NCI-H748 treated with DMSO at 0.1 percent for 48 hours (cell line): ENCODE measurements at regions not wholly inside any gene's neighbourhood (a gene's known extent, or its start where the extent isn't known, plus 50 kb on each side); places are given as distances from the start of the nearest gene placed in this dataset.

Source experiments
- DNase-seq: peaks from one replicate; lab custom pipeline; 2025; lab: John Stamatoyannopoulos, UW

DNA sequence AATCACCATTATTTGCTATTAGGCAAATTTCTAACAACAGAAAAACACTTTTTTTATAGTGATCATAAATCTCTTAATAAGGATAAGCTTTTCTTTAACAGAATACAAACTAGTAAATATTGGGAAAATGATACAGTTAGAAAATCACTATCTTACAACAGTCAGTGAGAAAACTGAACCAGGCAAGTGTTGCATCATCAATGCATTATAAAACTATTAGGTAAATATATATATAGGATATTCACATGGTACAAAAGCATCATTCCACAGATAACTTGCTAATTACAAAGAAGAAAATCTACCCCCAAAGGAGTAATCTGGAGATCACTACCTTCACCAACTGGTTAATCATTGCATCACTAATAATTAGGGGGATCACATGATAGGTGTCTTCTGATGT, 652.1 kb downstream of the HACE1 start:
- DNase-seq, result no peak

DNA sequence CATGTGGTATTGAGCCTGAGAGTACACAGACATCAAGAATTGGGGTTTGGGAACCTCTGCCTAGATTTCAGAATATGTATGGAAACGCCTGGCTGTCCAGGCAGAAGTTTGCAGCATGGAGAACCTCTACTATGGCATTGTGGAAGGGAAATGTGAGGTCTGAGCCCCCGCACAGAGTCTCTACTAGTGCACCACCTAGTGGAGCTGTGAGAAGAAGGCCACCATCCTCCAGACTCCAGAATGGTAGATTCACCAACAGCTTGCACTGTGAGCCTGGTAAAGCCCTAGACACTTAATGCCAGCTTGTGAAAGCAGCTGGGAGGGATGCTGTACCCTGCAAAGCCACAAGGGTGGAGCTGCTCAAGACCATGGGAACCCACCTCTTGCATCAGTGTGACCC, 658.2 kb downstream of the HACE1 start:
- no peak for DNase-seq

DNA sequence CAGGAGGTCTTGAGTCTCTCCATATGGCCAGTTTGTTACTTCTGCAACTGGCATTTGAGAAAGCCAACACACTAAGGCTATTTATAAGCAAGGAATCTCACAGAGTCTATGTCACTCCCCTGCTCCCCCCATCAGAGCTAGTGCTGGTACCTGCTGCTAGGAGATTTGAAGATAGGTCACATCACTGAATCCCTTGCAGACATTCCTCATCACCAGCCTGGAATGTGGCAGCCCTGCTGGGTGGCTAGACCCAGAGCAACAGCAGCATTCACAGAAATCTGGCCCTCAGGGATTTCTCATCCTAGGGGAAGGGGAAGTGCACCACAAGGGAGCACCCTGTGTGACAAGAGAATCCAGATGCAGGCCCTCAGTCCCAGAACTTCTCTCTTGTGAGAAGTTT, 672.1 kb downstream of the HACE1 start:
- DNase-seq, result no peak

DNA sequence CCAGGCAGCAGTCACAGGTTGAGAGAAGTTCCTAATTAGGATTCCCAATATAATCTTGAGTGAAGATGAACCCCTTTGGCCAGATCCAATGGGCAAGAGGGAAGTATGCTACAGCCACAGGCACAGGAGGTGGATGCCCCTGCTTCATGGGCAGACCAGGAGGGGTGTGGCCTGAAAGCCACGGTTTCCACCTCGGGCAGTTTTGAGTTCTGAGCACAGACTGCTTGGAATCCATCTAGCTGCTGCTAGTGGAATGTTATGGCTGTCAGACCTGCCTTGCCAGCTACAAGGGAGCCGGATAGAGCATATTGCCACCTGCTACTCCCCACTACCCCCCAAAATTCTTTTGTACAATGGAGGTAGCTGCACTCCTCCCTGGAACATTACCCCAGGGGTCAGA, 672.9 kb downstream of the HACE1 start:
- DNase-seq, result no peak

DNA sequence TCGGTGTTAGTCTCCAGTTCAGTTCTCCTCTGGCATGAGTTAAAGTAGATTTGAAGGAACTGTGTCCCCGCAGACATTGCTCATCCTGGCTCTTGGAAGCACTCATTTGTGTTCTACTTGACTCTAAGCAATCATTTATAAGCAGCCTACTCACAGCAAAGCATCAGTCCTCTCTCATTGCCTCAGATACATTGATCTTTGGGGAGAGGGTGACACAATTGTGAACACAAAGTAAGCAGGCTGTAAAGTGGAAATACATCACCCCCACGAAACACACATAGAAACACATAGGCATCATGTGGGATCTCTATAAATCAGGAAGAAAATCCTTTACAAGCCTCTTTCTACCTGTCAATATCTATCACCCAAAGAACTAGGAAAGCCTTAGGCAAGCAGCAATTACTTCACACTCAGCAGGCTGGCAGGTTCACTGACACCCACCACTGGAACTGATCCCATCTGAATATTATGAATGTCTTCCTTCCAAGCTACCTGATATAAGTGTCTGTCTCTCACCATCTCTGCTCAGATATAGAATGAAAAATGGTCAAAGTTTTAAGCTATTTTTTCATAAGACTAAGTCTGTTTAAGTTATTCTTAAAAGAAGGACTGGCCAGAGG, 675.8 kb downstream of the HACE1 start:
- no peak for DNase-seq

DNA sequence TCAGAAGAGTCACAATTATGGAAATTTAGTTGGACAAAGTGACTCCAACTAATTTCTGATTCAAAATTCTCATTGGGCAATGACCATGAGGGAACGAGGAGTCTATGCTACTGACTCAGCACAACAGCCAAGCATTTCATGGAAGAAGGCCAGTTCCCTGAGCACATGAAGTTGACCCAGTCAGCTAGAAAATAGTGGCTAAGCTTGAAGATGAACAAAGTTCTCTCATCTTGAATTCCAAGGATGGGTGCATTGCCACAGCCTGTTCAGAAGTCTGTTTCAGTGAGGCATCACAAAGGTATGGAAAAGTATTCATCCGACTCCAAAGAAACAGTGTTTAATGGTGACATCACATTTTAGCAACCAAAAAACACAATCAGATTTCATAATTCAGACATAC, 676.9 kb downstream of the HACE1 start:
- DNase-seq, result no peak

DNA sequence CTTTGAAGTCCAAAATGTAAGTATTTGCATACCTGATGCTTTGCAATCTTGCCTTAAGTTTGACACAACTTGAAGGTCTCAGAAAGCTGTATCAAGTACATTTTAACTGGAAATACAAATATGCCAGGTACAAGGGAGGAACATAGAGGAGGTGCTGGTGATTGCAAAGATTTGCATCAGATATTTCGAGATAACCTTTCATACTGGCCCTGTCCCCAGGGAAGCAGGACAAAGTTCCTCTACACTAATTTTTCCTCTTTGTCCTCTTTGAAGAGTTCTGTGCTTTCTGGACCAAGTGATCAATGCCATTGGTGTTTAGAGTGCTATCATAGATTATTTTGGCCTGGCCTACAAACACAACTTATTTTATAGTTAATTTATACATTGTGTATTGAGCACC, 686.1 kb downstream of the HACE1 start:
- DNase-seq, result no peak

DNA sequence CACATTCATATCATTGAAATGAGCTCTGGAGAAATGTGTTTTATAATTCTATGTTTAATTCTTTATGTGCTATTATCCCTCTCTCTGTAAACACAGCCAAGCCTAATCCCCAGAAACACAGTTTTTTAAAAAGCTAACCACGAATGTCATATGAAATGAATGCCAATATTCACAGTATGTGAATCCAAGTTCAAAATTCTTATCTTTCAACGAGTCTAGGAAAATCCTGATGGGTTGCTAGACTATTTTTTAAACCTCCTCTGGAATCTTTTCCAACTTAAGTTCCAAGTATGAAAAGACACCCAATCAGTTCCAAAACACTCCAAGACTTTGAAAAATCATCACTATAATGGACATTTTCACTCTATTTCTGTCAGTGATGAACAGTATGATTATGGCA, 689.3 kb downstream of the HACE1 start:
- no peak for DNase-seq

DNA sequence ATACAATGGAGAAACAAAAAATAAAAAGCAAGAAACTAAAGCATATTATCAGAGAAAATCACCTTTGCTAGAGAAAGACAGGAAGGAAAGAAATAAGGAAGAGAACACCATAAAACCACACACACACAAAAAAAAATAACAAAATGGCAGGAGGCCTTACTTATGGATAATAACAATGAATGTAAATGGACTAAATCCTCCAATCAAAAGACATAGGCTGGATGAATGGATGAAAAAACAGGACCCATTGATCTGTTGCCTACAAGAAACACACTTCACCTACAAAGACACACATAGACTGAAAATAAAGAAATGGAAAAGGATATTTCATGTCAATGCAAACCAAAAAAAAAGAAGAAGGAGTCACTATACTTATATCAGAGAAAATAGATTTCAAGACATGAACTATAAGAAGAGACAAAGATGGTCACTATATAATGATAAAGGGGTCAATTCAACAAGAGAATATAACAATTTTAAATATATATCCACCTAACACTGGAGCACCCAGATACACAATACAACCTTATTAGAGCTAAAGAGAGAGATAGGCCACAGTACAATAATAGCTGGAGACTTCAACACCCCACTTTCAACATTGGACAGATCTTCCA, 693.6 kb downstream of the HACE1 start:
- no peak for DNase-seq

DNA sequence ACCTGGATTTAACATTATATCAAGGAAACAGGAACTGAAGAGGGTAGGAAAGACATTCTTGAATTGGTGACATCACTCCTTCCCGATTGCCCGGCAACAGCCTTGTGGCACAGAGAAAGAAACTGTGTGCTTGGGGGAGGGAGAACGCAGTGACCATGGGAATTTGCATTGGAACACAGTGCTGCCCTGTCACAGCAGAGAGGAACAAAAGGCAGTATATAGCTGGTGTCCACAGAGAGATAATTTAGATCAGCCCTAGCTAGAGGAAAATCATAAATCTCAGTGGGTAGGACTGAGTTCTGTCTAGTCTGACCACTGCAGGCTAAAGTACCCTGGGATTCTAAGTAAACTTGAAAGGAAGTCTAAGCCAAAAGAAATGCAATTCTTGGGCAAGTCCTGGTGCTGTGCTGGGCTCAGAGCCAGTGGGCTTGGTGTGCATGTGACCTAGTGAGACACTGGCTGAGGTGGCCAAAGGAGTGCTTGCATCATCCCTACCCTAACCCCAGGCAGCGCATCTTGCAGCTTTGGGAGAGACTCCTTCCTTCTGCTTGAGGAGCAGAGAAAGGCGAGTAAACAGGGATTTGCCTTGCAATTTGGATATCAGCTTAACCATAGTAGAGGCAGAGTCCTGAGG, 697.6 kb downstream of the HACE1 start:
- DNase-seq, result no peak

DNA sequence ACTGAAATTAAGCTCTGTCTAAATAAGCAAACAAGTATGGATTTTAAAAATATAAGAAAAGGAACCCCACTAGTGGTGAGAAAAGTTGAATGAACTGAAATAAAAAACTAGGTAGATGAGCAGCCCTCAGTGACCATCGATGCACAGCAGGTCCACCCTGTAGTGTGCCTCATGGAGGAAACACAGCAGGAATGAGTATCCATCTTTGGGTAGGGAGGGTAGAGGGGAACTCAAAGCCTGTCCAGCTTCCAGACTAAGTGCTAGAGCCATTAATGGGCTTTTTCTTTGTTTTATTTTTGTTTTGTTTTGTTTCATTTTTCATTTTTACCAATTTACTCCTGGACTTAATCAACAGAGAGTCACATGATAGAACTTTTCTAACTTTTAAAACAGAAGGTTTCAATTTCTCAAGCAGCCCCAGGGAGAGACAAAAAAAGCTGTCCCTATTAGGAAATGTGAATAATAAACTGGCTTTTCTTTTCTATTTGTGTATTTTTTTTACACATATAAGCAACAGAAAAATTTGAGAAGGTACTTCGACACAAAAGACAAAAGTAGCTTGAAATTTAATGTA, 700.6 kb downstream of the HACE1 start:
- no peak for DNase-seq

DNA sequence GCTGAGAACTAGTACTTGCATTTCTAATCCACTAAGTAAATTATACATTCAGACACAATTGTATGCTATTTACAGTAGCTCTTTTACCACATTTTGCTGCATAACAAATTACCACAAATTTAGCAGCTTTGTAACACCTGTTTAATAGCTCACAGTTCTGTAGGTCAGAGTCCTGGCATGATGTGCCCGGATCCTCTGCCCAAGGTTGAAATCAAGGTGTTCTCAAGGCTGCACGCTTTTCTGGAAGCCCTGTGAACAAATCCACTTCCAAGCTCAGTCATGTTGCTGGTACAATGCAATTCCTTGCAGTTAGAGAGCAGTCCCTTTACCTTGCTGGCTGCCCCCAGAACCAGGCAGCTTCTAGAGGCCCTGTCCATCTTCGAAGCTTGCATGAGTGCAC, 716.0 kb downstream of the HACE1 start:
- DNase-seq, result no peak

DNA sequence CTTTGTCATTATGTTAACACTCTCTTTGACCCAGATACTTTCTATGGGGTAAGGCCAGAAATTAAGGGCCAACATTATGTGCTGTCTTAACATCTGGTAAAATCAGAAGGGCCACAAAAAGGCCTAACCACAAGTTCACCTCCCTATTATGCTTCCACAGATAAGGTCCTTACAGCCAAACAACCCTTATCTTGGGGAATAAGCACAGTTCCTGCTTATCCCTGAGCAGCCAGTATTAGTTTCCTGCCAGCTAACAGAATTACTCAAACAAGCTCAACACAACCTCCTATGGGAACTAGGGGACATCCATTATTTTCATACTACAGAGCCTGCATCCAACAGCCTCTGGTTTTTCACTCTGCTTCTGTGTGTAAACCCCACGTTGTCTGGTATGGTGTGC, 724.8 kb downstream of the HACE1 start:
- DNase-seq, result no peak

DNA sequence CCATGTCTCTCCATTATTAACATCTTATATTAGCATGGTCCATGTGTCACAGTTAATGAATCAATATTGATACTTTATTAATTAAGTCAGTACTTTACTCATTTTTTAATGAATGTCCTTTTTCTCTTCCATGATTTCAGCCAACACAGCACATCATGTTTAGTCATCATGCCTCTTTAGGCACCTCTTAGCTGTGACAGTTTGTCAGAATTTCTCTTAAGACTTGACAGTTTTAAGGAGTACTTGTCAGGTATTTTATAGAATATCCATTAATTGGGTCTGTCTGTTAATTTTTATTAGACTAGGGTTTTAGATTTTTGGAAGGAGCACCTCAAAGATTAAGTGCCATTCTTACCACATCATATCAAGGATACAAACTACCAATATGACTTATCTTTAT, 729.4 kb downstream of the HACE1 start:
- DNase-seq, result no peak

DNA sequence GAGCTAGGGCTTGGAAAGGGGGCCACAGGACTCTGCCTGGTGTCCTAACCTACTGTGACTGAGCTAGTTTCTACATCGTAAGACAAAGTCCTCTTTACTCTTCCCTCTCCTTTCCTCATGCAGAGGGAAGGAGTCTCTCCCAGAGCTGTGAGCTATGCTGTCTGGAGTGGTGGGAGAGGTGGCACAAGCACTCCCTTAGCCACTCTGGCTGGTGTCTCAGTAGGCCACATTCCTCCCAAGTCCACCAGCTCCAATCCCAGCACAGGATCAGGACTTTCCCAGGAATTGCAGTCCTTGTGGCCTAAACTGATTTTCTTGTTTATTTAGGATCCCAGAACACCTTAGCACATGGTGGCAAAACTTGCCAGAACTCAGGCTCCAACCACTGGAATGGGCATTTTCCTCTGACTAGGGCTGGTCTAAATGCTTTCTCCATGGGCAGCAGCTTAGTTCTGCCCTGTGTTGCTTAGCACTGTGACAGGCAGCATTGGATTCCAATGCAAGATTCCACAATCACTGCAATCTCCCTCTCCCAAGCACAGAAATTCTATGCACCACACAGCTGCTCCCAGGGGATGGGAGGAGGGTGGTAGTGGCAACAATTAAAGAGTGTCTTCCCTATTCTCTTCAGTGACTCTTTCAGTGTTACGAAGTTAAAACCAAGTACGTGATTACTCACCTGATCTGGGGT, 733.3 kb downstream of the HACE1 start:
- DNase-seq, result no peak

DNA sequence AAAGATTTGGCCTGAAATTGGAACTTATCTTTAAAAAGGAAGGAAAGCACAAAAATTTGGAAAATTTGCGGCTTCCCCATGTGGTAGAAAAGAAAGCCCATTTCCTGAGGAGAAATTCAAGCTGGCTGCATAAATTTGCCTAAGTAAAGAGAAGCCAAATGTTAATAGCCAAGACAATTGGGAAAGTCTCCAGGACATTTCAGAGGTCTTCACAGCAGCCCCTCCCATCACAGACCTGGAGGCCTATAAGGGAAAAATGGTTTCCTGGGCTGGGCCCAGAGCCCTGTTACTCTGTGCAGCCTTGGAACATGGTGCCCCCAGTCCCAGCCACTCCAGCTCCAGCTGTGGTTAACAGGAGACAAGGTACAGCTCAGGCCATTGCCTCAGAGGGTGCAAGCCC, 736.5 kb downstream of the HACE1 start:
- DNase-seq, result no peak

DNA sequence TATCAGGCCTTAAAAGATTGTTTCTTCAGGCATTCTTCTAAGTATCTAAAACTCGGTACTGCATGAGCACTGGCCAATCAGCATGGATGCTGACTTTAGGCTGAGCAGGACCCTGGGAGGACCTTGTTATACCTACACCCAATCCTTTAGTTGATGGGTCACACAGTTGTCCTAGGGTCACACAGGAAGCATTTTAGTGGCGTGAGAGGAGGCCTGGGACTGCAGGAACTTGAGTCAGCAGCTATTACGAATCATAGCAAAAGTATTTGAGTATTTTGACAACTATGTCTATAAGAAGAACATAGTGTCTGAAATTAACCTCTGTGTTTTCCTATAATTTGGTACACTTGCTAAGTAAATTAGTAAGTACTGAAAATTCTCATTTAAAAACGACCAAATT, 741.4 kb downstream of the HACE1 start:
- no peak for DNase-seq

DNA sequence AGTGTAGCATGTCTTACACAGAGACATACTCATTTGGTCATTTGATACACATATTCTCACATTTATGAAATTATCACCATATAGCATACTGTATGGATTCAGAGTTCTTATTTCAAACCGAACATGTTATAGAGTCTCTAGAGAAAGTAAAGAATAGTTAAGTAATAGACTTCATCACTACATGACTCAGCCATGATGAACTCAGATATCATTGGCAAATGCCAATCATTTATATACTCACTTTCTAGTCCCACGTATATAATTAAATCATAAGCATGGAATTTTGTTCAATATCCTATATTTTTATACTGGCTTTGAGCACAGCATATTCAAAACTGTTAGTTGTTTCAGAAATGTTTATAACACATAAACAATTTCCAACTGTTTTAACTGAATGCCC, 749.9 kb downstream of the HACE1 start:
- DNase-seq, result no peak

DNA sequence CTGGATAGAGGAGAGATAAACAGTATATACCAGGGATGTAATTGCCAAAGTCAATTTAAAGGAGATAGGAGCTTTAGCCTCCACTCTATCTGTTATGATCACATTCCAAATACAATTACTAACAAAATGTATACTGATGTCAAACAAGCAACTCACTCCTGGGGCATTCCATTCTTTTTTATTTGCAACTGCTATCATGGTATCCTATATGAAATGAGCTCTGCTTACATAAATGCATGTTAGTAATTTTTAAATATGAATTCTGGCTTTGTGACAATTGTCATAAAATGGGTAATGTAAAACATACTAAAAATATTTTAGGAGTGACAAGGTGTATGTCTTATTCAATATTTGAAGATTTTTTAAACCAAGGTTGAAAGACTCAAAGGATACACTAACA, 751.1 kb downstream of the HACE1 start:
- no peak for DNase-seq

DNA sequence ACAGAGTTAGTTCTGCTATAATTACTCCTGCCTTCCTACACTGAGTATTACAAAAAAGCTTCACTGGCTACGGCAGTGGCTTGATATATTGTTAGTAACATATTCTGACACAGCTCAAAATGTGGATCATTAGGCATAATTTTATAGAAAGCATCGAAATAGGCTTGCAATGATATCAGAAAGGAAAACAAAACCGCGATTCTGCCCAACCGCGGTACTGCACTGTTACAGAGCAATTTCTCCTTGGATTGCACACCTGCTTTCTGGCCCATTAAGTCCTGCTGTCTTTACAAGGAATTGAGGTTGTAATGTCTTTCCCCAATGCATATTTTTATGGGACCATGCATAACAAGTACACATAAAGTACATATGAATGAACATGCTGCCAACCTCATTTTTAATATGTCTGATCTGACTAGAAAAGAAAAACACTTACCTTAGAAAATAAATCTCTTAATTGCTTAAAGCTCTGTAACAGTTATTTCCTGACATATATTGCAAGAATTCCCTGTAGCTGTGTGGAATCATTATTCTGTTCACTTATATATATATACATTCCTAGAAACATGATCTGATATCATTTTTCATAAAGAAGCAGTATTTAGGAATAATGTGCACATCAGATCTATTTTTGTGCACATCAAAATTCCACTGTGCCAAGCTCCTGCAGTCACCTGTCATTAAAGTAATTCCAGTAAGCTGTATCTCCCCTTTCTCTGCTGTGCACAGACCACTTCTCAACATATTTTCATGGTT, 763.9 kb downstream of the HACE1 start:
- peak; percentile 17 for DNase-seq

DNA sequence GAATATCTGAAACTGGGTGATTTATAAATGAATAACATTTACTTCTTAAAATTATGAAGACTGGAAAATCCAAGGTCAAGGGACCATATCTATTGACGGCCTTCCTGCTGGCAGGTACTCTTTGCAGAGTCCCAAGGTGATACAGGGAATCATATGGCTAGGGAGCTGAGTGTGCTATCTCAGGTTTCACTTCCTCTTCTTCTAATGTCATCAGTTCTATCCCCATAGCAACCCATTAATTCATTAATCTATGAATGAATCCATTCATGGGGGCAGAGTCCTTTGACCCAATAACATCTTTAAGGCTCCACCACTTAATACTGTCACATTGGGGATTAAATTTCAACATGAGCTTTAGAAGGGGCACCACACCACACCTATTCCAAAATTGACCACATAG, 772.0 kb downstream of the HACE1 start:
- no peak for DNase-seq

DNA sequence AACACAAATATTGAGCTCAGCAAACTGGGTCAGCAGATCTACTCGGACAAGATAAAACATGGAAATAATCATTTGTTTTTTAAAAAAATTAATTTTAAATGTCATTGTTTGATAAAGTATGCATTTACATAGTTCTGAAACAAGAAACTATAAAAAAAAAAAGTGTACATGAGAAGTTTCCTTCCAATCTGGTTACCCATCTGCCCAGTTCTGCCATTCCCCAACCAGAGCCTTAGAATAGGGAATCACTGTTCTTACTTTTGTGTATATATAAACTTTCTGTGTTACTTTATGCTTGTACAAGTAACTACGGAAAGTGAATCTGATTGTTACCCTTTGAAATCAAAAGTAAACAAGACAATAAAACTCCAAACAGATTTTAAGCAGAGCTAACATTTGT, 791.4 kb downstream of the HACE1 start:
- DNase-seq, result no peak
